Right renal pelvis (tissue), 4 donors: ENCODE measurements at regions not wholly inside any gene's neighbourhood (a gene's known extent, or its start where the extent isn't known, plus 50 kb on each side); places are given as distances from the start of the nearest gene placed in this dataset.

Experiments used
- DNase-seq, 4 donors: peaks; one replicate each; pipeline ENCODE4 v3.0.0-alpha.2; 2013; ENCODE audit warnings: low read depth in 4 of 4, low spot score in 3 of 4, missing footprints in 1 of 4

DNA sequence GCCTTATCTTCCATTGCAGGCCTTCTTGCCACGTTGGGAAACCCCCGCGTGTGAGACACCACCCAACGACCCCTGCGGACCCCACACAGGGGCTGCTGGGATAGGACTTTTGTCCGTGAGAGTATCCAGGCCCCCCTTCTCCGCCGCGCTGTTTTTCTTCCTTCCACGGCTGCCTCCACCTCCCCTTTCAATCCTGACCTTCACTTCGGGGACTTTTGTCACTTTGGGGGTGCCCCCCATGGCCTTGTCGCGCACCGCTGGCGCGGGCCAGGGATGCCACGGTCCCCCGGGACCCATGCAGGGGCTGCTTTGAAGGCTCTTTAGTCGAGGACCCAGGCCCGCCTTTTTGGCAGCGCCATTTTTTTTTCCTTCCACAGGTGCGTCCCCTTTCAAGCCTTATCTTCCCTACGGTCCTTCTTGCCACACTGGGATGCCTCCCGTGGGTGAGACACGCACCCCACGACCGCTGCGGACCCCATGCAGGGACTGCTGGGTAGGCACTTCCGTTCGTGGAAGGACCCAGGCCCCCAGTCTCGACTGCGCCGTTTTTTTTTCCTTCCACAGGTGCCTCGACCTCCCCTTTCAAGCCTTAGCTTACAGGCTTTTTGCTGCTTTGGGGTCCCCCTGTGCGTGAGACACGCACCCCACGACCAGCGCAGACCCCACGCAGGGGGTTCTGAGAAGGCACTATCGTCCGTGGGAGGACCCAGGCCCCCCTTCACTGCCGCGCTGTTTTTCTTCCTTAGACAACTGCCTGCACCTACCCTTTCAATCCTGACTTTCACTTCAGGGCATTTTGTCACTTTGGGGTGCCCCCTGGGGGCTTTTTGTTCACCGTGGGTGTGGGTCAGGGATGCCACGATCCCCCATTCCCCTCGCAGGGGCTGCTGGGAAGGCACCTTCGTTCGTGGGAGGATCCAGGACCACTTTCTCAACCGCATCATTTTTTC is 267.4 kb downstream of the ALG10 start:
- DNase-seq = no peak

DNA sequence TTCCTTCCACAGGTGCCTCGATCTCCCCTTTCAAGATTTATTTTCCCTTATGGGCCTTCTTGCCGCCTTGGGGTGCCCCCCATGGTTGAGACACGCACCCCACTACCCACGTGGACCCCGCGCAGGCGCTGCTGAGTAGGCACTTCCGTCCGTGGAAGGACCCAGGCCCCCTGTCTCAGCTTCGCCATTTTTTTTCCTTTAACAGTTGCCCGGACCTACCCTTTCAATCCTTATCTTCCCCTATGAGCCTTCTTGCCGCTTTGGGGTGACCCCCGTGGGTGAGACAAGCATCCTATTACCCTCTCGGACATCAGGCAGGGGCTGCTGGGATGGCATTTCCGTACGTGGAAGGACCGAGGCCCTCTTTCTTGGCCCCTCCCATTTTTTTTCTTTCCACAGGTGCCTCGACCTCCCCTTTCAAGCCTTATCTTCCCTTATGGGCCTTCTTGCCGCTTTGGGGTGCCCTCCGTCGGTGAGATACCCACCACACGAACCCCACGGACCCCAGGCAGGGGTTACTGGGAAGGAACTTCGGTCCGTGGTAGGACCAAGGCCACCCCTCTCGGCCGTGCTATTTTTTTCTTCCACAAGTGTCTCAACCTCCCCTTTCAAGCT is 268.2 kb downstream of the ALG10 start:
- DNase-seq = no peak

- DNase-seq = no peak
Observed at GRCh38 chr12:34291001-34291400, 268.7 kb downstream of the ALG10 start.

GRCh38 chr12:34291426-34291901 is 269.2 kb downstream of the ALG10 start:
- DNase-seq = no peak

DNA sequence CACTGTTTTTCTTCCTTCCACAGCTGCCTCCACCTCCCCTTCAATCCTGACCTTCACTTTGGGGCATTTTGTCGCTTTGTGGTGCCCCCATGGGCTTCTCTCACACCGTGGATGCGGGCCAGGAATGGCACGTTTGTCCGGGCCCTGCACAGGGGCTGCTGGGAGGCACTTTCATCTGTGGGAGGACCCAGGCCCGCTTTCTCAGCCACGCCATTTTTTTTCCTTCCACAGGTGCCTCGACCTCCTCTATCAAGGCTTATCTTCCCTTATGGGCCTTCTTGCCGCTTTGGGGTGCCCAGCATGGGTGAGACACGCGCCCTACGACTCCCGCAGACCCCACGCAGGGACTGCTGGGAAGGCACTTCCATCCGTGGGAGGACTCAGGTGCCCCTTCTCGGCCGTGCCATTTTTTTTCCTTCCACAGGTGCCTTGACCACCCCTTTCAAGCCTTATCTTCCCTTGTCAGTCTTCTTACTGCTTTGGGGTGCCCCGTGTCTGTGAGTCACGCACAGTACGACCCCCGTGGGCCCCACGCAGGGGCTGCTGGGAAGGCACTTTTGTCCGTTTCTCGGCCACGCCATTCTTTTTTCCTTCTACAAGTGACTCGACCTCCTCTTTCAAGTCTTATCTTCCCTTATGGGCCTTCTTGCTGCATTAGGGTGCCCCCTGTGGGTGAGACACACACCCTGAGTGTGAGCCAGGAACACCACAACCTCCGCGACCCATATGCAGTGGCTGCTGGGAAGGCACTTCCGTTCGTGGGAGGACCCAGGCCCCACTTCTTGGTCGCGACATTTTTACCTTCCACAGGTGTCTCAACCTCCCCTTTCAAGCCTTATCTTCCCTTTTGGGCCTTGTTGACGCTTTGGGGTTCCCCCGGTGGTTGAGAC is 270.7 kb downstream of the ALG10 start:
- no peak for DNase-seq

GRCh38 chr12:34294137-34294536 is 271.8 kb downstream of the ALG10 start:
- no peak for DNase-seq

GRCh38 chr12:34294671-34295365 is 272.5 kb downstream of the ALG10 start:
- DNase-seq = no peak

GRCh38 chr12:34295366-34296142 is 273.3 kb downstream of the ALG10 start:
- DNase-seq = no peak

DNA sequence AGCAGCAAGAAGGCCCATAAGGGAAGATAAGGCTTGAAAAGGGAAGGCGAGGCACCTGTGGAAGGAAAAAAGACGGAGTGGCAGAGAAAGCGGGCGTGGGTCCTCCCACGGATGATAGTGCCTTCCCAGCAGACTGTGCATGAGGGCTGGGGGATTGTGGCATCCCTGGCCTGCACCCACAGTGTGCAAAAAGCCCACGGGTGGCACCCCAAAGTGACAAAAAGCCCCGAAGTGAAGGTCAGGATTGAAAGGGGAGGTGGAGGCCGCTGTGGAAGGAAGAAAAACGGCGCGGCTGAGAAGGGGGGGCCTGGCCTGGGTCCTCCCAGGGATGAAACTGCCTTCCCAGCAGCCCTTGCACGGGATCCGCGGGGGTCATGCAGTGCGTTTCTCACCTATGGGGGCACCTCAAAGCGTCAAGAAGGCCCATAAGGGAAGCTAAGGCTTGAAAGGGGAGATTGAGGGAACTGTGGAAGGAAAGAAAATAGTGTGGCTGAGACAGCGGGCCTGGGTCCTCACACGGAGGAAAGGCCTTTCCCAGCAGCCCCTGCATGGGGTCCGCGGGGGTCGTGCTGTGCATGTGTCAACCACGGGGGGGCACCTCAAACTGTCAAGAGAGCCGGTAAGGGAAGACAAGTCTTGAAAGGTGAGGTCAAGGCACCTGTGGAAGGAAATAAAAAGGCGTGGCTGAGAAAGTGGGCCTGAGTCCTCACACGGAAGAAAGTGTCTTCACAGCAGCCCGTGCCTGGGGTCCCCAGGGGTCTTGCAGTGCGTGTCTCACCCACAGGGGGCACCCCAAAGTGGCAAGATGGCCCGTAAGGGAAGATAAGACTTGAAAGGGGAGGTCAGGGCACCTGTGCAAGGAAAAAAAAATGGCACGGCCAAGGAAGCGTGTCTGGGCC is 274.1 kb downstream of the ALG10 start:
- no peak for DNase-seq

- no peak for DNase-seq
Observed at GRCh38 chr12:34297126-34297789, 275.0 kb downstream of the ALG10 start.

- DNase-seq = no peak
Observed at GRCh38 chr12:34297790-34298164, 275.5 kb downstream of the ALG10 start.

DNA sequence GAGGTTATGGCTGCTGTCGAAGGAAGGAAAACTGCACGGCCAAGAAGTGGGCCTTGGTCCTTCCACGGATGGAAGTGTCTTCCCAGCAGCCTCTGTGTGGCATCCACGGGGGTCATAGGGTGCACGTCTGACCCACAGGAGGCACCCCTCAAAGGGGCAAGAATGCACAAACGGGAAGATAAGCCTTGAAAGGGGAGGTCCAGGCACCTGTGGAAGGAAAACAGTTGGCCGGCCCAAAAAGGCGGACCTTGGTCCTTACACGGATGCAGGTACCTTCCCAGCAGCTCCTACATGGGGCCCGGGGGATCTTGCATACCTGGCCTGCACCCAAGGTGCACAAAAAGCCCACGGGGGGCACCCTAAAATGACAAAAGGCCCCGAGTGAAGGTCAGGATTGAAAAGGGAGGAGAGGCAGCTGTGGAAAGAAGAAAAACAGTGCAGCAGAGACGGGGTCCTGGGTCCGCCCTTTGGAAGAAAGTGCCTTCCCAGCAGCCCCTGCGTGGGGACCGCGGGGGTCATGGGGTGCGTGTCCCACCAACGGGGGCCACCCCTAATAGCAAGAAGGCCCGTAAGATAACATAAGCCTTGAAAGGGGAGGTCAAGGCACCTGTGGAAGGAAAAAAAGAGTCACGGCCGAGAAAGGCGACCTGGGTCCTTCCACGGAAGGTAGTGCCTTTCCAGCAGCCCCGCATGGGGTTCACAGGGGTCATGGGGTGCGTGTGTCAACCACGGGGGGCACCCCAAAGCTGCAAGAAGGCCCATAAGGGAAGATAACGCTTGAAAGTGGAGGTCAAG is 276.1 kb downstream of the ALG10 start:
- DNase-seq = no peak

GRCh38 chr12:34298971-34299801 is 276.9 kb downstream of the ALG10 start:
- no peak for DNase-seq

GRCh38 chr12:34299802-34300193 is 277.5 kb downstream of the ALG10 start:
- DNase-seq = no peak

GRCh38 chr12:34300376-34301250 is 278.3 kb downstream of the ALG10 start:
- DNase-seq = no peak
